ENCODE measurements at regions not wholly inside any gene's neighbourhood (a gene's known extent, or its start where the extent isn't known, plus 50 kb on each side); places are given as distances from the start of the nearest gene placed in this dataset.

- ChIA-PET POLR2A (ENCODE audit: unreplicated experiment) (interaction anchor here (0.6 kb wide), 1 partner anchor 470 kb away, joined by 3 read pairs; no protein-coding TSS in a partner anchor), CTCF (no interaction called here)
- no peaks in the 10 kb centered on the region for H3K9me1 ChIP-seq (ENCODE audit: insufficient read depth, low read length)
- H2AFZ ChIP-seq (replicated peaks; ENCODE audit: low read length, poor library complexity): no peak overlapping the region
- H3K14ac ChIP-seq (replicated peaks; ENCODE audit: low read depth, low read length): no peak overlapping the region
- no peak overlapping the region for H3K27ac ChIP-seq (ENCODE audit: insufficient read depth, low read length)
- no peaks in the 10 kb centered on the region for H3K79me1 ChIP-seq (ENCODE audit: low read depth in 1 of 2, low read length in 2 of 2)
- intact Hi-C loops (cut with micrococcal nuclease): no loop called here
- no peak overlapping the region for H3K18ac ChIP-seq (ENCODE audit: low read depth, low read length)
- WGBS, 2 experiments (ENCODE audit: extremely low coverage in 2 of 2, insufficient read length in 1 of 2): no CpG with 5 or more reads among the region's 4 CpGs
- H3K4me1 ChIP-seq (ENCODE audit: control insufficient read depth, insufficient read depth, low read length): no peaks in the 10 kb centered on the region
- H3K27me3 ChIP-seq (ENCODE audit: control insufficient read depth, insufficient read depth, low read length): no peaks in the 10 kb centered on the region
- H4K8ac ChIP-seq (ENCODE audit: low read depth in 2 of 2, low read length in 2 of 2): no peak overlapping the region
- H4K20me1 ChIP-seq (ENCODE audit: insufficient read depth, low read length): no peaks in the 10 kb centered on the region
- no peak overlapping the region for H4K91ac ChIP-seq (ENCODE audit: insufficient read depth, low read depth, low read length)
- in situ Hi-C loops (cut with MboI; ENCODE audit: low sequenced_read_pairs): no loop called here
- H3K9ac ChIP-seq (ENCODE audit: low read depth, low read length): no peak overlapping the region
- H3K4me2 ChIP-seq (ENCODE audit: low read depth, low read length): no peak overlapping the region
- no peaks in the 10 kb centered on the region for H3K36me3 ChIP-seq (ENCODE audit: control insufficient read depth, insufficient read depth, low read length)
- H2BK15ac ChIP-seq (ENCODE audit: low read depth, low read length): no peak overlapping the region
- H3K4ac ChIP-seq (ENCODE audit: low read depth, low read length): no peak overlapping the region
- no peak overlapping the region for H2BK20ac ChIP-seq (ENCODE audit: low read depth, low read length)
- TF ChIP-seq MAFK (IDR thresholded peaks at IDR 0.05; ENCODE audit: low read depth, low read length) (no peak), CHD1 (IDR thresholded peaks at IDR 0.05; ENCODE audit: low read depth, low read length) (no peak), RFX5 (IDR thresholded peaks at IDR 0.05; ENCODE audit: low read depth, low read length) (no peak), ELK1 (IDR thresholded peaks at IDR 0.05; ENCODE audit: borderline replicate concordance, low read depth, low read length) (no peak), SMC3 (IDR thresholded peaks at IDR 0.05; ENCODE audit: low read depth, low read length) (no peak), CTCF (conservative IDR thresholded peaks at IDR 0.05; ENCODE audit: low read depth, low read length) (no peak)
- dilution Hi-C loops (cut with HindIII; ENCODE audit: low sequenced_read_pairs, unreplicated experiment): no loop called here
- no peak overlapping the region for H3K4me3 ChIP-seq (ENCODE audit: insufficient read depth, low read depth, low read length)
- DNase-seq (no peak), ATAC-seq (ENCODE audit: low read depth) (no peak)
- H3K9me3 ChIP-seq (ENCODE audit: control insufficient read depth, insufficient read depth, low read length): no peaks in the 10 kb centered on the region; the same call in 1 of the 2 replicates
- H3K23ac ChIP-seq (ENCODE audit: low read depth, low read length): no peak overlapping the region
- no peak overlapping the region for H2AK5ac ChIP-seq (ENCODE audit: low read depth, low read length)
- no peak overlapping the region for H3K56ac ChIP-seq (ENCODE audit: extremely low read depth, insufficient read depth, low read length)
- no peak overlapping the region for H2AK9ac ChIP-seq (replicated peaks; ENCODE audit: low read depth, low read length, poor library complexity)
- H2BK120ac ChIP-seq (ENCODE audit: low read depth, low read length): no peak overlapping the region
- BruUV-seq (replicated peaks): no TSS peak
- H2BK5ac ChIP-seq (ENCODE audit: low read depth, low read length, poor library complexity, severe bottlenecking): no peak overlapping the region
- H4K5ac ChIP-seq (ENCODE audit: low read depth, low read length): no peak overlapping the region
Measured at GRCh38 chr13:89751432-89751930, 1596.0 kb upstream of the MIR17HG start.

Measured in IMR-90 (cell line).